HEK293T (cell line): ENCODE measurements at regions not wholly inside any gene's neighbourhood (a gene's known extent, or its start where the extent isn't known, plus 50 kb on each side); places are given as distances from the start of the nearest gene placed in this dataset.
A peak's percentile ranks its signal among the peaks of the same experiment; 100 is the strongest.

Experiments used
- CTCF ChIA-PET: fragments of 350-600 bp; formaldehyde crosslinking; extraction: SDS; loops from one replicate; lab custom pipeline; 2021; ENCODE audit warnings: antibody characterized with exemption, inconsistent platforms; lab: Yijun Ruan, JAX
- POLR2A ChIA-PET: fragments of 350-600 bp; formaldehyde crosslinking; extraction: SDS; loops from one replicate; lab custom pipeline; 2020; ENCODE audit warnings: antibody characterized with exemption, inconsistent platforms; lab: Yijun Ruan, JAX
- DNase-seq: peaks from one replicate; pipeline ENCODE4 v3.0.0; 2012; ENCODE audit warnings: mixed read lengths; ENCODE audit errors: extremely low spot score
- ARNT ChIP-seq: fragments of 450-650 bp; IDR thresholded peaks from 2 replicates; pipeline ENCODE4 v1.6.1; 2017; ENCODE audit warnings: mild to moderate bottlenecking
- BHLHE40 ChIP-seq: fragments of 450-650 bp; IDR thresholded peaks from 2 replicates; pipeline ENCODE4 v1.6.1; 2016; ENCODE audit warnings: mild to moderate bottlenecking, moderate library complexity, borderline replicate concordance
- CTBP1 ChIP-seq: fragments of 450-650 bp; IDR thresholded peaks from 2 replicates; pipeline ENCODE4 v1.6.1; 2016; ENCODE audit warnings: borderline replicate concordance
- ELF4 ChIP-seq: fragments of 450-650 bp; IDR thresholded peaks from 2 replicates; pipeline ENCODE4 v1.6.1; 2017; ENCODE audit warnings: antibody characterized with exemption
- FOXA1 ChIP-seq: fragments of 450-650 bp; IDR thresholded peaks from 2 replicates; pipeline ENCODE4 v1.6.1; 2016; ENCODE audit warnings: mild to moderate bottlenecking
- FOXK2 ChIP-seq: fragments of 450-650 bp; IDR thresholded peaks from 2 replicates; pipeline ENCODE4 v1.6.1; 2016; ENCODE audit warnings: mild to moderate bottlenecking
- FOXM1 ChIP-seq: fragments of 450-650 bp; IDR thresholded peaks from 2 replicates; pipeline ENCODE4 v1.6.1; 2017; ENCODE audit warnings: mild to moderate bottlenecking, borderline replicate concordance
- HDGF ChIP-seq: fragments of 450-650 bp; IDR thresholded peaks from 2 replicates; pipeline ENCODE4 v1.6.1; 2017; ENCODE audit warnings: antibody characterized with exemption, borderline replicate concordance
- L3MBTL2 ChIP-seq: fragments of 450-650 bp; conservative IDR thresholded peaks from 2 replicates; pipeline ENCODE4 v1.6.1; 2016; ENCODE audit warnings: mild to moderate bottlenecking
- LEF1 ChIP-seq: fragments of 450-650 bp; IDR thresholded peaks from 2 replicates; pipeline ENCODE4 v1.6.1; 2017; ENCODE audit warnings: mild to moderate bottlenecking, borderline replicate concordance
- NFRKB ChIP-seq: fragments of 450-650 bp; IDR thresholded peaks from 2 replicates; pipeline ENCODE4 v1.6.1; 2016; ENCODE audit warnings: mild to moderate bottlenecking, moderate library complexity
- PKNOX1 ChIP-seq: fragments of 450-650 bp; IDR thresholded peaks from 2 replicates; pipeline ENCODE4 v1.6.1; 2016
- SP1 ChIP-seq: fragments of 450-650 bp; IDR thresholded peaks from 2 replicates; pipeline ENCODE4 v1.6.1; 2017
- SUZ12 ChIP-seq: fragments of 450-650 bp; IDR thresholded peaks from 2 replicates; pipeline ENCODE4 v1.6.1; 2016; ENCODE audit warnings: mild to moderate bottlenecking
- TARDBP ChIP-seq: fragments of 450-650 bp; IDR thresholded peaks from 2 replicates; pipeline ENCODE4 v1.6.1; 2016
- ZNF384 ChIP-seq: fragments of 450-650 bp; IDR thresholded peaks from 2 replicates; pipeline ENCODE4 v1.6.1; 2016

- ChIA-PET POLR2A (no interaction called here), CTCF (no interaction called here)
- no peak for DNase-seq
- TF ChIP-seq L3MBTL2 (peak; percentile 53), ZNF384 (no peak)
These were observed 327.7 kb downstream of the CXCL12 start for GRCh38 chr10:44056967-44057805.

- ChIA-PET POLR2A (no interaction called here), CTCF (no interaction called here)
- DNase-seq: no peak
- TF ChIP-seq L3MBTL2 (no peak), SUZ12 (no peak), FOXM1 (no peak), ARNT (no peak), BHLHE40 (no peak), SP1 (no peak), ZNF384 (no peak), PKNOX1 (no peak), FOXA1 (no peak), LEF1 (no peak), NFRKB (no peak), FOXK2 (no peak), ELF4 (no peak)
These were observed 328.7 kb downstream of the CXCL12 start for GRCh38 chr10:44056206-44056605.

DNA sequence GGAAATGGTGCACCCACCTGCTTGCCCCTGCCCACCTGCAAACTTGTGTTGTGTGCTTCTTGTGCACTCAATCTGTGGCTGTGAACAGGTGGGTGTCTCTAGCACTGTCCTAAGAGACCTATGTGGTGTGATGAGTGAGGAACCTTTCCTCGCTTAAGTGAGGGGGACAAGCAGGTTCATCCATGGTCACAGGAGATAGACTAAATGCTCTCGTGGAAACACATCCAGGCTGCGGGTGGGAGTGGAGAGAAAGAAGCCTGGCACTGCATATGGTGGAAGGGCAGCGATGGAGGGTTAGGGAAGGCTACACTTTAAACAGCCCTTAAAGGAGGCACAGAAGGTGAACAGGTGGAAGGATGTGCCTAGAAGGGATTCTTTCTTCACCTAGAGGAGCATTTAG is 330.9 kb downstream of the CXCL12 start:
- DNase-seq: no peak
- POLR2A ChIA-PET: no interaction called here
- CTCF ChIA-PET: no interaction called here

DNA sequence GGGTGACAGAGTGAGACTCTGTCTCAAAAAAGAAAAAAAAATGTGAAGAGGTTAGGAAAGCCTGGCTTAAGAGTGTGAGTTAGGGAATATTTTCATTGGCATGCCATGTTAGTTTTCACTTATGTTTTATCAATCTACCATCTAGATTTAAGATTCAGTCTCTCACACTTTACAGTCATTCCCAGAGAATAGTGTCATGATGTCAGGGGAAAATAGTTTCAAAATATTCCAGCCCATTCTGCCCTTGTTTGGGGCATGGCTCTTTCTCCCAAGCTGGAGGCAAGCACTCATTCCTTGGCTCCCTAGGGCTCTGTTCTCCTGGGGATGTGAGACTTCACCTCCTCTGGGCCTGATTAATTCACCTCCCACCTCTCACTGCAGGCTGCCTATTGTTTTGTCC is 331.5 kb downstream of the CXCL12 start:
- CTCF ChIA-PET: no interaction called here

More for the DNA sequence above, 330.9 kb downstream of the CXCL12 start:
- TF ChIP-seq FOXK2: no peak
- no peak for TF ChIP-seq ELF4
- TF ChIP-seq PKNOX1: no peak
- TF ChIP-seq SP1: no peak
- no peak for TF ChIP-seq LEF1
- no peak for TF ChIP-seq ARNT
- TF ChIP-seq BHLHE40: no peak
- no peak for TF ChIP-seq HDGF
- no peak for TF ChIP-seq FOXM1
- TF ChIP-seq SUZ12: no peak
- no peak for TF ChIP-seq NFRKB

DNA sequence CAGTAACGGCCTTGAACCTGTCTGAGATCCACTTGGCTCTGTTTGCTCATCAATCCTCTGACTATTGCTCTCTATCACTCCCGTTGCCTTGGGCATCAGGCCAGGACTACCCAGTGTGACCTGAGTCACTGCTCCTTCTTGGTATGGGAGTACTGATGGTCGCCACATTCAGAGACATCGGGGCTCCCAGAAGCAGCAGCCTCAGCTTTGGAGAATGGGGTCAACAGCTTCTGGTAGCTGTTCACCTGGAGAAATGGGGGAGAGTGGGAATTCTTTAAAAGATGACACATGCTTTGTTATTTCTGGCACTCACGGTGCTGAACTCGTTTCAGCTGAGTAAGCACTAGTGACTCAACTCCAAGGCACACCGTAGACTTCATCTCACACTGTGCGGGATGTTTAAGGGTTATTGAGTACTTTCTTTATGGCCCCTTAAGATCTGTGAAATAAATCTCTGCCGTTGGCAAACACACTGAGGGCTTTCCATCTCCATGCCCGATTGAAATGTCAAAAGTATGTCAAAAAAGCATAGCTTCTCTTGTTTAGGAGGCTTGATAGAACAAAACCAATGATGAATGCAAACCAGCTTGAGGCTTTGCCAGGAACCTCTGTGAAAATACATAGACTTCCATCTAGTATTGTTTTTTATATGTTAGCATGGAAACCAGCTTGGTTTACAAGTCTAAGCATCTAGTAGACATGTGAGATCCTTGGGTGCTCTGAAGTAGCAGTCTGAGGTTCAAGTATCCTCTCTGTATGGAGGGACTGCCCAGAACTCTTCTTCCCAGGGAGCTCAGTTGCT is 333.1 kb downstream of the CXCL12 start:
- no peak for DNase-seq
- ChIA-PET POLR2A (no interaction called here), CTCF (interaction anchor here (0.6 kb wide), 1 partner anchor 20 kb away, joined by 3 read pairs; no protein-coding TSS in a partner anchor)
- TF ChIP-seq PKNOX1: peak; percentile 80
- TF ChIP-seq NFRKB: no peak
- TF ChIP-seq FOXM1: no peak

More for the DNA sequence above, 331.5 kb downstream of the CXCL12 start:
- POLR2A ChIA-PET: no interaction called here
- DNase-seq: no peak
- no peak for TF ChIP-seq ELF4
- TF ChIP-seq LEF1: no peak
- no peak for TF ChIP-seq FOXM1
- no peak for TF ChIP-seq ARNT
- TF ChIP-seq L3MBTL2: no peak

- no peak for TF ChIP-seq LEF1
- TF ChIP-seq ZNF384: no peak
- TF ChIP-seq ARNT: no peak
- no peak for TF ChIP-seq HDGF
- TF ChIP-seq FOXK2: no peak
- no peak for TF ChIP-seq SUZ12
- no peak for TF ChIP-seq FOXM1
- no peak for TF ChIP-seq TARDBP
- no peak for TF ChIP-seq PKNOX1
- TF ChIP-seq FOXA1: no peak
- no peak for TF ChIP-seq NFRKB
- no peak for TF ChIP-seq ELF4
- no peak for TF ChIP-seq BHLHE40
- TF ChIP-seq SP1: no peak
- TF ChIP-seq L3MBTL2: no peak
- no peak for TF ChIP-seq CTBP1
- ChIA-PET CTCF (interaction anchor here (0.5 kb wide), 1 partner anchor 61 kb away, joined by 3 read pairs; no protein-coding TSS in a partner anchor), POLR2A (no interaction called here)
- no peak for DNase-seq
These were observed 333.8 kb downstream of the CXCL12 start for GRCh38 chr10:44051091-44051490.
